GM19043 (cell line): ENCODE measurements at regions not wholly inside any gene's neighbourhood (a gene's known extent, or its start where the extent isn't known, plus 50 kb on each side); places are given as distances from the start of the nearest gene placed in this dataset.

Source experiments
- ATAC-seq: cut with Tn5 transposase; IDR thresholded peaks from one replicate; pipeline ENCODE4 v1.9.1; 2021; ENCODE audit warnings: low read depth; ENCODE audit not compliant: unreplicated experiment

DNA sequence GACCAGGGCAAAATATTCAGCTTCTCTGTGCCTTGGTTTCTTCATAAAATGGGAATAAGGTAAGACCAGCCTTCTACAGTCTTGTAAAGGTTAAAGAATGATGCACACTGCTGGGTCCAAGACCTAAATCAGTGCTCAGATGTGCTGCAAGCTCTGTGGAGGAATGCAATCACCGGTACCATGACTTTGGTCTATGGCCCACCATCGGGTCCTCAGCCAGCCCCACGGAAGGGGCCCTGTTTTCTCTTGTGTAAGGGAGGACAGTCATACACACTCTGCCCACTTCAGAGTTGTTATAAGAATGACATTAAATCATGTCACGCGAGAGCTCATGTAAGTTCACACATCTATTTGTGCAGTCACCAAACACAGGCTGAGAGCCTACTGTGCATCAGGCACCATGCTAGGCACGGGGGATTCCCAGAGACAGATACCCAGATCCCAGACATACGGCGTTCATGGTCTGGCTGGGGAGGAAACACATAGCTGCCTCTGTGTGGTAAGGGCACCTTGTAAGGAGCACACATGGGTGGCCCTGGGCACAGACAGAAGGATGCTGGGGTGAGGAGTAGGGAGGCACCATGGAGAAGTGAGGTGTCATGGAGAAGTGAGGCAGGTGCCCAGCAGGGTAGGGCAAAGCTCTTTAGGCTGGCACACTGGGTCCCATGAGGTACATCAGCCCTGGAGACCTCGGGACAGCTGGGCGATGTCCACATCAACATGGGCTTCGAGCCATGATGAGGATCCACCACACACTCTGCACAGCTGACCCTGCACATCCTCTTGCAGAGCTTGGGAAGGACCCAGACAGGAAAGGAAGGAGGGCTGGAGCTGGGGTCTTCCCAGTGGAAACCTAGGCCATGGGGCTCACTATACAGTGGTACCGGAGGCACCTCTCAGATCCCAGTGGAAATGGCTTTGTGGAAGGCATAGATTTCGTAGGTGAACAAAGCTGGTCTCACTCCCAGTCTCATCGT is 190.4 kb upstream of the DIO3 start:
- ATAC-seq: no peak

- ATAC-seq: no peak
Observed at GRCh38 chr14:101371799-101372793, 189.2 kb upstream of the DIO3 start.

DNA sequence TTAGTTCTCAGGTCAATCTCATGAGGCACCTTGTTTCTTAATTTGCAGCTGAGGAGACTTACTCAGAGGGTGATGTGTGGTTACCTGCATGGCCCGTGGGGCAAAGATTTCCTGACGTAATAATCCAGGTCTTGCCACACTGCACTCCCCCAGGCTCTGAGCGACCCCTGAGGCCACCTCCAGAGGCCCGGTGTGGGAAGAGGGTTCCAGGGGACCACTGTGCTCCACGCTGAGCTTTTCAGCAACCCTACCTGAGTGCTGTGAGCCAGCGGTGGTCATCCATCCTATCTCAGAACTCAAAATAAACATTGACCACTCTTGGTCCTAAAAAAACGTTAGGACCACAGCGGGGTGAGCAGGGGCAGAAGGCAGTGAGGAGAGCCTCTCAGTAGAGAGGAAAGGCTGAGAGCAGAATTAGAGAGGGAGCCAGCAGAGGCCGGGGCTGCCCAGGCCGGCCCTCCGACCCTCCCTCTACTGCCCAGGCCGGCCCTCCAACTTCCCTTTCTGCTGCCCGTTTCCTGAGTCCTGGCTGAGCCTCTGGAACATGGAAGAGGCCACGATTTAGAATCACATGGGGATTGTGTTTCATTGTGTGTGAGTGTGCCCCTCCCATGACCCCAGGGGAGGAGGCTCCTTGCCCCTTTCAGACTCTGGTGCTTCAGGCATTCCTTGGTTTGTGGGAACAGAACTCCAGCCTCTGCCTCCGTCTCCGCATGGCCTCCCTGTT is 188.2 kb upstream of the DIO3 start:
- ATAC-seq: no peak

GRCh38 chr14:101373690-101374295 is 187.5 kb upstream of the DIO3 start:
- no peak for ATAC-seq

DNA sequence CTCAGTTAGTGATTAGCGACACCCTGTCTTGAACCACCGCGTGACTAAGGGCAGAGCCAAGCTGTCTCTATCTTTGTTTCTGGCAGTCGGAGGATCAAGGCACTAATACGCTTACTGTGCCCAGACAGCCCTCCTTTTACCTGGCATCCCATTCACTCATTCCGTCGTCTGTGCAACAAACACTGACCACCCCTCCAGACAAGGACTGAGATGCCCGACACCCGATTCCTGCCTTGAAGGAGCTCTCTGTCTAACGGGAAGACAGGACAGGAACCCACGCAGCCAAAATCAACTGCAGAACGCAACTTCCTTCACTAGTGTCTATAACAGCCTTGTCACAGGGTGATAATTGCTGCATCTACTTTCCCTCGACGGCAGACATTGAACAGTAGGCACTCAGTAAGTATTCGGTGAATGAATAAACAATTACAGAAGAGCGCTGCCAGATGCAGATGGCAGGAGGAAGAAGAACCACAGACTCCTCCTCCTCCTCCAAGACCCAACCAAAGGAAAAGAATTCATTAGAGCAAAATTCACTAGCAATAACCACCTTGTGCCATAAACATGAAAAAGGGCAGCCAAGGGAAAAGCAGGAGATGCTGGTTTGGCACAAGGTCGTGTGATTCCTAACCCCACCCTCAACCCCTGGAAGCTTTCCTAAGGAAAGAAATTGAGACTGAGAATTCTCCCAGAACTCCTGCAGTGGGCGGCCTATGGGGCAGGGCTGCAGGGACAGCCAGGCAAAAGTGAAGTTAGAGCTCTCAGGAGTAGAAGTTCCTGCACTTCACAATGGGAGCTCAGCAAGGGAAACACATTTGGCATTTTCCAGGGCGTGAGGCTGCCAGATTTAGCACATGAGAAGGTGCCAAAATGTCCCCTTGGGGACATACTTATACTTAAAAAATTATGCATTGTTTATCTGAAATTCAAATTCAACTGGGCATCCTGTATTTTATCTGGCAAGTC is 186.6 kb upstream of the DIO3 start:
- ATAC-seq: no peak

DNA sequence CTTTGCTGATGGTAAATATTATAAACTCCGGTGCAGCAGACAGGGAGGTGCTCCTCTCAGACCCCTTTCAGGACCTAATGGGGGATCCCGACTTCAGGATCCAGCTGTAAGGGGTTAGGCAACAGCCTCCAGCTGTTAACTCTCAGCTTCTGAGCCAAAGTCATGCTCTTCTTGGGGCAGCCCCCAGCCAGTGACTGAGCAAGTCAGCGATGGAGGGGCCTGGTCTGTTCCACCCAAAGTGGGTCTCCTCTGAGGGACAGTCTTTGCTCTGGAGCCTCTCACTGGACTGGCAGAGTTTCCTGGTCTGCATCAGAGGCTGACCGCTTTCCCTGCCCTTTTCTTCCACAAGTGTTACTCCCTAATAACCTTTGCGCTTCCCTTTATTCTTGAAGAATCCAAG is 184.2 kb upstream of the DIO3 start:
- no peak for ATAC-seq

- ATAC-seq: no peak
Observed at GRCh38 chr14:101379842-101380241, 181.5 kb upstream of the DIO3 start.

GRCh38 chr14:101380512-101380911 is 180.8 kb upstream of the DIO3 start:
- no peak for ATAC-seq

- no peak for ATAC-seq
Observed at GRCh38 chr14:101380940-101381339, 180.4 kb upstream of the DIO3 start.

DNA sequence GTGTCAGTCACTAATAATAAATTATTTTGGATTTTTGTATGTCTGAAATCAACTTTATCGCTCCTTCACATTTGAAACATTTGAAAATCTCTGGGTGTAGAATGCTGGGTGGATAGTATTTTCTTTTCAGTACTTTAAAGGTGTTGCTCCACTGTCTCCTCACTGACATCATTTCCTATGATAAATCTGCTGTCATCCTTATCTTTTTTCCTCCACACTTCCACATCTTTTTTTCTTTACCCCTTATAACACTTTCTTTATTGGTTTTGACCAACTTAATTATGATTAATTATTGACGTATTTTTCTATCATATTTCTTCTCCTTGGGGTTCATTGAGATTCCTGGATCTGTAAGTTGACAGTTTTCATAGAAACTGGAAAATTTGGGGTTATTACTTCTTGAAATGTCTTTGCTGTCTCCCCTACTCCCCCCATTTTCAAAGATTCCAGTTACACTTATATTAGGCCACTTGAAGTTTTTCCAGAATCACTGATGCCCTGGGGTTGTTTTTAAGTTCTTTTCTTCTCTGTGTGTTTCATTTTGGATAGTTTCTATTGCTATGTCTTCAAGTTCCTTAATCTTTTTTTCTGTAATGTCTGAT is 177.5 kb upstream of the DIO3 start:
- no peak for ATAC-seq

GRCh38 chr14:101394374-101394773 is 166.9 kb upstream of the DIO3 start:
- ATAC-seq: no peak

- ATAC-seq: no peak
Observed at GRCh38 chr14:101395779-101396178, 165.5 kb upstream of the DIO3 start.

- no peak for ATAC-seq
Observed at GRCh38 chr14:101397206-101397605, 164.1 kb upstream of the DIO3 start.

- ATAC-seq: no peak
Observed at GRCh38 chr14:101398011-101398410, 163.3 kb upstream of the DIO3 start.

DNA sequence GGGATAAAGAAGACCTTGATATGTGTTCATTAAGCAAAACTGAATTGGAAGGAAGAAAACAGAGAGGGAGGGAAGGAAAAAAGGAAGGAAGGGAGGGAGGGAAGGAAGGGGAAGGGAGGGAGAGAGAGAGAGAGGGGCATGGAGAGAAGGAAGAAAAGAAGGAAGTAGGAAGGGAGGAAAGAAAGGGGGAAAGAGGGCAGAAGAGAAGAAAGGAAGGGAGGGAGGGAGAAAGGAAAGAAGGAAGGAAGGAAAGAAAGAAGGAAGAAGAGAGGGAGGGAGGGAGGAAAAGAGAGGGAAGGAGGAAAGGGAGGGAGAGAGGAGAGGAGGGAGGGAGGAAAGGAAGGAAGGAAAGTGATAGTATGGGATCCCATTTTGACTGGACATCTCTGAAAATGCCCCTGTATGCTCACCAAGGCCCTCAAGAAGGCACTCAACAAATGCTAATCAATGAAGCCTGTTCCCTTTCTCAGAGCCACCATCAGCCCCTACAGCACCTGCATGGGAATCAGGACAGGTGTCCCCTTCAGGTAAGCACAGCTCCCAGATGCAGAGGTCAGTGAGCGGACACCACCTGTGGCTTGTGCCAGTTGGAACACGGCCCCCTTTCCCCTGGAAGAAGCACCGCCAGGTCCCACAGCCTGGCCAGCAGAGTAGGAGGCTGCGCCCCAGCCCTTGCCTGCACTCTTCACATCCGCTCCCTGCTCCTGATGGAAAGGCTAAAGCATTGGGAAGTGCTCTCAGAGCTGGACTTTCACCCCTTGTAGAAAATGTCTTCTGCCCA is 161.4 kb upstream of the DIO3 start:
- ATAC-seq: no peak

DNA sequence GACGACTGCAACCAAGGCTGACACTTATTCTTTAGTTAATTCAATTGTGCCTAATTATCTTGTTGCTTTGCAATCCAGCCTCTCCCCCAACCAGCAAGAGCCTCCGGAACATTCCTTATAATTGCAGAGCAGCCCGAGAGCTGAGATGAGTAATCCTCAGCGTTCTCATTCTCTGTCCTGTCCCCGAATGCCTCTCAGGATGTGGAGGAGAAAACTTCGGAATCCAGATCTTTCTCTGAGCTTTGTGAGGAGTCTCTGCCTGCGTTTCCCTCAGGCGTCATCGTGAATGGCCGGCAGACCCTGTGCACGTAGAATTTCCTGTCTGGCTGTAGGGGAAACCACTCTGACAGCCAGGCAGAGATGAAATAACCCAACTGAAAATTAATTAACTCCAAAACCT is 160.5 kb upstream of the DIO3 start:
- ATAC-seq: no peak

- ATAC-seq: no peak
Observed at GRCh38 chr14:101402936-101403660, 158.2 kb upstream of the DIO3 start.
